ENCODE measurements at regions not wholly inside any gene's neighbourhood (a gene's known extent, or its start where the extent isn't known, plus 50 kb on each side); places are given as distances from the start of the nearest gene placed in this dataset.
A peak's percentile ranks its signal among the peaks of the same experiment; 100 is the strongest.
"Not testable (repeated sequence)": the region's sequence is repeated elsewhere in the genome, so short reads cannot be mapped to it uniquely, and the experiment has no call there.

DNA sequence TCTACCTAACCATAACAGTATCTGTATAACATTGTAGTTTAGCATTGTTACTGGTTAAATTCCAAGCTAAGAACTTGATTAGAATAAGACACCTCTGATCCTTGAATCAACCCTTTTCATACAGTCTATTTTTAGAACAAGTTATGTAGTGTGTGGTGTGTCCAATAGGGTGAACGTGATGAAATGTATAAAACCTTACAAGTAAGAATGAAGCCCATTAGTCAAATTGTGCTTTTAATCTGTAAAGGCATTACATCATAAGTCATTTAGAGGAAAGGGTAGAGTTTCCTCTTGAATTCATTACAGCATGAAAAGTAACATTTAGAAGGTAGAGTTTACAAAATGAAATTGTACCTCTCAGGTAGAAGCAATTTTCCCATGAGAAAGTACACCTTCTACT, 479.2 kb downstream of the LTN1 start:
- DNase-seq, result no peak

DNA sequence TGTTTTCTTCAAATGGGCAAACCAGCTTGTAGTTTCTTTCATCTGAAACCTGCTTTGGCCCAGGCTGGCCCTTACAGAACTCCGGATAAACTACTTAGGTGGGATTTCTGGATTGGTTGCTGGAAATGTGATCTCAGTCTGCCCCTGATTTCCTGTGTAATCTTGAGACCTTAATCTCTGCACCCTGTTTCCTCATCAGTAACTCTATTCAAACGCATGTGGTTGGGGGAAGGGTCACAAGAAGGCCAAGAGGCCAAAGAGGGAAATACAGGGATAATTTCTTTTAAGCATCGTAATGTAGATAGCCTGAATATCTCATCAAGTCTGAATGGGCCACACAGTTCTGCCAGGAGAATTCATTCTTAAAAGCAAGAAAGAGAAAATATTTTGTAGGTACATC, 483.6 kb downstream of the LTN1 start:
- no peak for DNase-seq

DNA sequence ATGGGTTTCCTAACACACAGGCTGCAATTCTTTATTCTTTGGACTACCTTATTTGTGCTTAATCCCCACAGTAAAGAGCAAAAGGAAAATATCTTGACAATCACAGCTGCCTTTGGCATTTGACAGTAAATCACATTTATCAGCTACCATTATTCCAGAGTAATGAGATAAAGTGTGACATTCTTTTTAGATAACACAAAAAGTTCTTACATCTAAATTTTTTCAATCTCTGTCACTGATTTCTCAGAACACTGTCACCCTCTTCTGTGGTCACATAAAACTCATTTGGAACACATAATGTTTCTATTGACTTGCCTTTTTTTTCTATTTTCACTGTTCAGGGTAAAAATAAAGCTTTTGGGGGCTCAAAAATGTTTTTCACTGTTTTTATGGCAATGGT, 484.6 kb downstream of the LTN1 start:
- no peak for DNase-seq

DNA sequence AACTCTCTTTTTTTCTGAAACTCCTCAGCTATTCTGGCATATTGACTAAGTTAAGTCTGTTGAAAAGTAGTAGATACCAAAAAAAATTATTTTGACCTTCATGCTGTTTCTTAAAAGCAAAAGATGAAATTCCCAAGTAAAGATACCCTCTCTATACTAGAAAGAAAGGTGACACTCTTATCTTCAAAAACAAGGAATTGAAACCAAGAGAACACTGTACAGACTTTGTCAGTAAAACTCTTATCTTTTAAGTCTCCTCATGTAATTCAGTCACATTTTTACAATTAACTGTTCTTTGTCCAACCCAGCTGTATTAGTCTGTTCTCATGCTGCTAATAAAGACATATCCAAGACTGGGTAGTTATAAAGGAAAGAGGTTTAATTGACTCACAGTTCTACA, 496.2 kb downstream of the LTN1 start:
- no peak for DNase-seq

DNA sequence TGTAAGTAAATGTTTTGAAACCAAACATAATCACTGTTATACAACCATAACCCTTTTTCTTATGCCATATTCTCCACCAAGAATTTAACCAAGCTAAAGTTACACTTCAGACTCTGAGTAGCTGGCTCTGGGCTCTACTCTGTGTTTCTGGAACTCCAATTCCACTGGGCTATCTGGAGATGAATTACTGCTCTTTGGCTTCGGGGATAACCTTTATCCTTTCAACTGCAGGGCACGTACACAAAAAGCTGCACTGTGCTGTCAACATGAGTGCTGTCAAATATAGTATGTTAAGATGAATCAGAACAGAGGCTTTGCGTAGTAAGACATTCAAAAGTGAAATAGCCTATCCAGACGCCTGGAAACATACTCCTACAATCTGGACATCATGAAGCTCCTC, 500.6 kb downstream of the LTN1 start:
- no peak for DNase-seq

DNA sequence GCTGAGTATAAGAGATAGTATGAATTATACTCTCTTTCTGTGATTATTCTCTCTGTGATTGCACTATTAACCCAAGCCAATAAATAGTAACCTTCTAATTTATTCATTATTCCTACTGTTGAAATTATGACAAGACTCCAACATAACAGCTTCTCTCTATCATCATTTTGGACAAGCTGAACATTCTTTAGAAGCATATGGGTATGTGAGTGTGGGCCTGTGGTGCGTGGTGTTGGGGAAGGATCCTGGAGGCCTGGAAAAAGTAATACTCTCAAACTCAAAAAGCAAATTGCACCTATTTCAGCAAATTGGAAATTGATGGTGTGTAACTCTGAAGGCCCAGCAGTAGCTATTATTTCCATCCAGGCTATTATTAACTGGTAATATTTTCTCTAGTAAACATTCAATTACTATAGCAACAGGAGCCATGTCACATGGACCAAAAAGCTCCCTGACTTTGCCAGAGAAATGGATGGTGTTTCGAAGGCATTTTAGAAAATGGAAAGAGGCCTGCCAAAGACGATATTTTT, 502.8 kb downstream of the LTN1 start:
- DNase-seq, result no peak

DNA sequence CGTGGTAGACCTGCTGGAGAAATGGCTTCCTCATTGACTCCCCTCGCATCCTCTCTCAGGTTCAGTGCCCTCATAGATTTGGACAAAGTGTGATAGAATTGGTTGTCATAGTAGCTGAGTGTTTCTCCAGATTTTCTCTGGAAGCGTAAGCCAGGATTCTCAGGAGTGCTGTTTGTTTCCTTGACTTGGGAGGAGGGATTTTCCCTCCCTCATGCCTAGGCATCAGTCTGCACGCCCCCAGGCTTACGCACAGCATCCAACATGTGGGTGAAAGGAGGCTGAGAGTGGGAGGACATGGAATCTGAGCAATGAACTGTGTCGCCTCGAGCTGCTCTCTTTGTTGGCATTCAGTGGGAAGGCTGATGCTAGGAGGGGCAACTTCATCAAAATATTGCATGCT, 503.5 kb downstream of the LTN1 start:
- DNase-seq, result peak; percentile 50

DNA sequence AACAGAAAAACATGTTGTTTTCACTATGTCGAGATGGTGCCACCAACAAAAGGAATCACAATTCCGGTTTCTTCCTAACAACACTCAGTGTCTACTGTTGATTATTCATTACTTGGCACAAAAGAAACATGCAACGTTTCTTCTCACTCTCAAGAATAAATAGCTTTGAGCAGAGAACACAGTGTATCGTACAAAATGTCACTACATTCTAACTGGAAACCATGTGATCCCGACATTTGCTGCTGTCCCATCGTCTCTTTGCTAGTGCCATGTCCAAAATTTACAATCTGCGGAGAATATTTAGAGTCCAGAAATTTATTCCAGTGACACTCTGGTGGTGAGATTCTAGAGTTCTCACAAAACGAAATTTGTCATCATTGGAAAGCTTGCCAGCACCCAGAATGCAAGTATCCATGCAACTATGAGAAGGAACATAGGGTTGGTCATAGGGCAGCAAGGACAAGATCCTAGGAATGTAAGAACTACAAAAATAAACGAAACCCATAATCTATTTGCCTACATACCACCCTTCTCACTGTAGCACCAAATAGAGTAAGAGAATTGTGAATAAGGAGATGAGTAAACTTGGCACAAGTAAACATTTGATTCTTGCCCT, 505.1 kb downstream of the LTN1 start:
- no peak for DNase-seq

DNA sequence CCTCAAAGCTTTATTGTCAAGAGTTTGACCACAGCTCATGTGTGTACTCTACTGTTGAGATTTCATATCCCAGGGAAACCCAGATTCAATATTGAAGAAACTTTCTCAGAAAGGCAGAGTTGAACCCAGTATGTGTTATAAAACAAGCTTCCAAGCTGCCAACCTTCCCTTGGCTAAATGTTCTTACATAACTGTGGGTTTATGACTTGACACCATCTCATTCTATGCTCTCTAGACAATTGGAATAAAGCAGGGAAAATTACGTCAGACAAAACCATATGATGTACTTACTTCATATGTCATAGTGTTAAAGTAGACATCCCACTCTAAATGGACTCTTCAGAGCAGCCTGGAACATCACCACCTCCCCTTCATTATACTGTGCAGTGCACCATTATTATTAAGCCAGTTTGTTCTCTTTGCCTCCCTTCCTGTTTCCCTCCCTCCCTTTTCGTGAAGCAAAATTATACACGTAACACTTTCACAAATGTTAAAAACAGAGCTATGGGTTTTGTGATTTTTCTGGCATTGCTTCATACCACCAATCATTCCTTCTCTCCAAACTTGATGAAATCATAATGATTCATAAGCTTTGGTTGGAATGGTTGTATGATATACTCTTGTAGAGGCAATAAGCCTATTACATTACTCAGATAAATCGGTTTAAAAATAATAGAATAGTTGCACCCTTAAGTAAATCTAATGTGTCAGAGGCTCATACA, 507.2 kb downstream of the LTN1 start:
- DNase-seq, result no peak

DNA sequence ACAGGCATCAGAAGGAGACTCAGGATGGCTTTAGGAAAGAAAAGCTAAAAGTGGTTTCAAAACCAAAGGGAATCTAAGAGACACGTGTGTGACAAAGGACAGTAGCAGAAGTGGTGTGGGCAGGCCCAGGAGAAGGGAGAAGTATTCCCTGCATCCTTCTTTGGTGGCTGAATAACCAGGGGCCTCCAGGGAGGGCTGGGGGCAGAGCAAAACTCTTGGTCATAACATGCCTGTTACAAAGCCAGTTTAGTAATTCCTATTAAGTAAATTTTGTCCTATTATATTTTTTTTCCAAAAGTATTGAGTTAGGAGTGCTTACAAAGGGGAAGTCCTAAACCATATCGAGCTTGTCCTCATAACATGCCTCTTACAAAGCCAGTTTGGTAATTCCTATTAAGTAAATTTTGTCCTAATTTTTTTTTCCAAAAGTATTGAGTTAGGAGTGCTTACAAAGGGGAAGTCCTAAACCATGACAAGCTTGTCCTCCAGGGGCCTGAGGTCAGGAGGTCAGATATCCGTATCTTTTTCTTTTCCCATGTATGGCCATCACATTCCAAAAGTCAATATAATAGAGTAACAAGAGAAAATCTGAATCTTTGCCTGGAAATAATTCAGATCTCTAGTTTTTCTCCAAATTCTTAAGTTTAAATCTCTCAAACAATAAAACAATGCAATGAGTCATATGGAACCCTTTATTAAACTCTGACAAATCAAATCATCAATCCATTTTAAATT, 509.2 kb downstream of the LTN1 start:
- DNase-seq, result no peak

DNA sequence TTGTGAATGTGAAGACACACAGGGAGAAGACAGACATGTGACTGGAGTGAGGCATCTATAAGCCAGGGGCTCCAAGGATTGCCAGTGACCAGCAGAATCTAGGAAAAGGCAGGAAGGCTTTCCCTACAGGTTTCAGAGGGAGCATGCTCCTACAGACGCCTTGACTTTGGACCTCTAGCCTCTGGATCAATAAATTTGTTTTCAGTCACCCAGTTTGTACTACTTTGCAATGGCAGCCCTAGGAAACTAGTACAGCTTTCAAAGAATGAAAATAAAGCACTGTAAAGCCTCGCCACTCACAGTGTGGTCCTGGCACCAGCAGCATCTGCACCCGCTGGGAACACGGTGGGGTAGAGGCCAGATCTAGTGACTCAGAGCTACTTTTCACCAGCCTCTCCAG, 510.0 kb downstream of the LTN1 start:
- DNase-seq, result no peak

DNA sequence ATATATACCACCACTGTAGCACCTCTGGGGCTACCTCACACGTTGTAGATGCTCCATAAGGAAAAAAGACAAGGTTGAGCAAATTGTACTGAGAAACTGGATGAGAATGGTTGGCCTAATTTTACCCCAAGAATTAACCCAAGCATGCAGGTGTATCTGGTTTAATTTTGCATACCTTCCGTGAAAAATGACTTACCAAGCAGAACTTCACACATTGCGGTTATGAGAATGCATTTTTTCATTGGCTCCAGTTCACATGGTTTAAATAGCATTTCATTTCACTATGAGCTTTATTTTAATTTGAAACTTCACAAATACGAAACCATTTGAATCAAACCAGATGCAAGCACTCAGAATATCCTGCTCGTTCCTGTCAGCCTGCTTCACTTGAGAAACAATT, 512.2 kb downstream of the LTN1 start:
- no peak for DNase-seq

DNA sequence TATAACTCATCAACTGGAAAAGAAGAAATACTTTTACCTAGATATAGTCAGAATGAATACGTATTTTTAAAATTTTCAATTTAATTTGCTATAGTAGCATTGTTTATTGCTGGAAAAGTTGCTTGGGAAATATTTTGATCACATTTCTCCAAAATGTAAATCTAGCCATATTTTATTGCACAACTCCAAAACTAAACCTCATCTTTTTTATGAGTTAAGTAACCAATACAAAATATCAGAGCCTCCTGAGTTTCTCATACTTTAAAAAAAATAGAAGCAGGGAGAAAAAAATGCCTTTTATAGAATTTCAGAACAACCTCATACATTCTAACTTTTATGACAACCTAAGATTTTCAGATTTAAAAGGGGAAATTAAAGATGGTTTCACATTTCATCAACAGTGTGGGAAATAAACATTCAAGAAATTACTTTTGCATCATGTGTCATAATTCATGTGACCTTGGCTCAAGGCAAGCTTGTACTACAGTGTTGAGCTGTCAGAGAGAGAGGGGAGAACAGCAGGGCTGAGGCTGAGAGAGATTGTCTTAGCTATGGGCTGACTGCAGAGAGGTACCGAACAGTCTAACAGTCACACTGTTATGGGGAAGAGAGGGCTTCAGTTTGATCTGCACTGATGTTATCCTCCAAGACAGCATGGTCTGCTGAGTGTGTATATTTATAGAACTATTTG, 519.0 kb downstream of the LTN1 start:
- DNase-seq, result no peak

DNA sequence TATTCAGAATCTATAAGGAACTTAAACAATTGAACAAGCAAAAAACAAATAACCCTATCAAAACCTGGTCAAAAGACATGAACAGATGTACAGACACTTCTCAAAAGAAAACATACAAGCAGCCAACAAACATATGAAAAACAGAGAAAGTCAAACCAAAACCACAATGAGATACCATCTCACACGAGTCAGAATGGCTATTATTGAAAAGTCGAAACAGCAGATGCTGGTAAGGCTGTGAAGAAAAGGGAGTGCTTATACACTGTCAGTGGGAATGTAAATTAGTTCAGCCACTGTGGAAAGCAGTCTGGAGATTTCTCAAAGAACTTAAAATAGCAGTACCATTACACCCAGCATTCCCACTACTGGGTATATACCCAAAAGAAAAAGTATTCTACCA, 520.1 kb downstream of the LTN1 start:
- not testable (repeated sequence) for DNase-seq

DNA sequence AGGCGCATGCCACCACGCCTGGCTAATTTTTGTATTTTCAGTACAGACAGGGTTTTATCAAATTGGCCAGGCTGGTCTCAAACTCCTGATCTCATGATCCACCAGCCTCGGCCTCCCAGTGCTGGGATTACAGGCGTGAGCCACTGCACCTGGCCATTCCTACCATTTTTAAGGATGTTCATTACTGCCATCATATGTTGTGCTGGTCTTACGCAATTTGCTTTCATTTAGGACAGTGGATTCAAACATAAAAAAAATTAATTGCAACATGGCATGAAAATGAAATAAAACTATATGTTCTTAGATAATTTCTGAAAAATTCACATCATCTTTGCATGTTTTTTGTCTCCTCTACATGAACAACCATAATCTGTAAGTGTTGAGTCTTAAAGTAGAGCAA, 527.7 kb downstream of the LTN1 start:
- no peak for DNase-seq

DNA sequence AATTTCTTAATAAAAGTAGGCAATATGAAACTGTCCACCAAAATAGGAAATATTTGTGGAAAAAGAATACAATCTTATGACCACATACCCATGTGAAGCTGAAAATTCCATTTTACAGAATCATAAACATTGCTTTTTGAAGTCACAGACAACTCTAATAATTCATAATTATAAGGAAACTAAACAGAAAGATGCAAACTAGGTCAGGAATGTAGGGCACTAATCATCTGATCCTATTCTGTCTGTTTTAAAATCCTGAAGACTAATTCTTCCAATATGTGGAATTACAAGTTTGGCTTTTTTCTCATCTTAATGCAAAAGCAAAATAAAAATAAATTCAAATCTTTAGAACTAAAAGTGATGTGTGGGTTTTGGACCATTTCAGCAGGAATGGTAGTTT, 528.6 kb downstream of the LTN1 start:
- DNase-seq, result no peak

DNA sequence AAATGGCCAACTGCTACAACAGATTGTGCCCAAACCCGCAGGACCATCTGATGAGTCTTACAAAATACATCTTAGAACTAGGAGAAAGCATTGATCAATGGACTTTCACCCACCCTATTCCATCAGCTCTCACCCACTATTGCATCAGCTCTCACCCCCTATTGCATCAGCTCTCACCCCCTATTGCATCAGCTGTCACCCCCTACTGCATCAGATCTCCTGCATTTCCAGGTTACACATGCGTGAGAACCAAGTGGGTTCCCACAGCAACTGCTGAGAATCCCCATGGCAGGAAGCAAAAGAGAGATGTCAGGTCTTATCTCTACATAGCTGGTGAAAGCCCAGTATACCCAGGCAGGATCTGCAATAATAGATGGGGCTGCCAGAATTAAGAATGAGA, 533.5 kb downstream of the LTN1 start:
- DNase-seq, result no peak

DNA sequence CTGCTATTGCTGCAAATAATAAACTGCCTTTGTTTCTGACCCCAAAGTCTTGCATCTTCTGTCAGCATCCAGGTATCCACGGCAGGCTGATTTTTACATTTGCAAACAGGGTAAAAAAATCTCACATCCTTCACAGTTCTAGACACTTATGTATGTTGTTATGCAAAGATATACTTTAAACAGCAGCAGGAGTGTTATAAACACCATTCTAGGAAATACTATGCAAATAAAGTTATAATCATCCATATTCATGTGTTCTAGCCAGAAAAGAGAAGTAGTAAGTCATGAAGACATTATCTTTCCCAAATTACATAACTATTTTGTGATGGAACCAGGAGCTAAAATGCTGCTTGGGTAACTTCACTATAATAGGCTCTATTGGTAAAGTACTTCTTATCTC, 534.2 kb downstream of the LTN1 start:
- no peak for DNase-seq

DNA sequence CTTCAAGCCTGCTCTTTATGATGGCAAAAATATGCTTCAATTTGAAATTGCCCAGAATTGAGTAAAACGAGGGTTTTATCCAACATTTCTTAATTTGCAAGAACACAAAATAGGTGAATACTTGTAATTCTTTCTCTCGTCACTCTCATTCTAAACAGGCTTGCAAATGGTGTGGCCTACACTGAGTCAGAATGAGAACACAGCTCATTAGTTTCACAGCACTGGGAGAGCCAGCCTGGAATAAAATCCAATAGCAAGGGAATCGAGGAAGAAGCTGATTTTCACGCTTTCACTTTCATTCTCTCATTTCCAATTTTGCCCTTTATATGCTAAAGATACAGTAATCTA, 537.5 kb downstream of the LTN1 start:
- no peak for DNase-seq

DNA sequence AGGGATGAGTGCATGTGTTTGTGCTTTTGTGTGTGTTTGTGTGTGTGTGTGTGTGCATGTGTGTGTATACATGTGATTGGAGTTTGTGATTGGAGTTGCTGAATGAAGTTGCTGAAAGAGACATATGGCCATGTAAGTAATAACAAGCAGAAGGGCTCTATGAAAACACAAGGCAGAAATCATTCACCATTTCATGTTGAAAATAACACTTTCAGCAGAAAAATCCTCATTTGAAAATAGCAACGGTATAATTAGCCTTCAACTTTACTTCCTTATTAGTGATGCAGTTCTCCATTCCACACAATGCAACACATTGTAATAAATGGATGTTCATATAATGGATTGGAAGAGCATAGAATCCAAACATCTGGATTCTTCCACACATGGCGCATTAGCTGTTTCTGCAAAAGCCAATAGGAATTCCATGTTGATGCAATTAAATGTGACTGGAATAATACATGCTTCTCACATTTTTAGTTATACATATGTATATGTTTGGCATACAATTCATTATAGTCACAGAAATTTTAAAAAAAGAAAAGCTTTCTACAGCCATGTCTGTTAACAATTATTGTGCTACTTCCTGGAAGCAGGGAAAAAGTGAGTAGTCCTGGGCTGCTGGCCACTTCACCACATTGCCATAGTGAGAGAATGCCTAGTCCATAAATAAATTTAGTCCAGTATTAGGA, 538.0 kb downstream of the LTN1 start:
- DNase-seq, result peak; percentile 46

DNA sequence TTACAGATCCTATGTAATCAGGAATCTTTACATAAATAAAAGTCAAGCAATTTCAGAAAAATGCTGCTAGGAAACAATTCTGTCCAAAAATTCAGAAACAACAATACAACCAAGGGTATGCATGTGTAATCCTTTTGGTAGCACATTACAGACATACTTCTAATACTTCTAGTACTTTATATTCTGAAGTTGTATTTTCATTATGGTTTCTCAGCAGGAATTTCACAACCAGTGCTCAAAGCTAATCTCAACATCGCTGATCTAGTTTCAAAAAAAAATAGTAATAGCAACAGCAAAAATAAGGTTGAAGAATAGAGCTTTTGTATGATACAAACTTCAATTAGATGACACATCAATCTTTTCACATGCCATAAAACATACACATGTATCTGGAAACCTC, 545.2 kb downstream of the LTN1 start:
- DNase-seq, result no peak

DNA sequence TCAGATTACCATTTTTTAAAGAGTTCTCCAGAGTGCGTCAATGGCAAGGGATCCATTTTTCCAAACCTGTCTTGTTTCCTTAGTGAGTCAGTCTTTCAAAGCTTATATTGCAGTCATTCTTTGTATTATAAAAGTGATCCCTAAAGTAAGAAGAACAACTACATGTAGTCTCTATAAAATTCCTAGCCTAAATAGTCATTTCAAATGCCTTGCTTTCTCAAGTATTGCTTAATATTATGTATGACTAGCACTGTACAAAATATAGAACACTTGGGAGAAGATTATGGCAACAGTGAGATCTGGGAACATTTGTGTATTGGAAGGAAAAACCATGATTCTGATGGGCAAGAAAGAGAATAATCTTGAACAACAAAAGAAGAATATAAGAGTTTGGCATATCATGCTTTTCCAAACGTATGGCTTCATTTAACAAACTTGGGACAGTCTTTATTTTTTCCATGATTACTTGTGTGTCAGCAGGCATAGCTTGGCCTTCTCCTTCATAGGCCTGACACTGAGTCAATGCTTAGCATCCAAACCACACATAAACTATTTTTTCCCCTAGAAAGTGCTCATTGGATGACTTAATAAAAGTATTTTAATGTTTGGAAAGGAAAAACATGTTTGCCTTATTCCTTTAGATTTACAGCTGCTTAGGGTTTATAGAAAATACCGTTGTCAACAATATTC, 547.4 kb downstream of the LTN1 start:
- peak; percentile 15 for DNase-seq
